Lower leg skin (tissue), 3 donors: ENCODE measurements at regions not wholly inside any gene's neighbourhood (a gene's known extent, or its start where the extent isn't known, plus 50 kb on each side); places are given as distances from the start of the nearest gene placed in this dataset.

Experiments
- CTCF ChIP-seq, 3 donors: fragments of 450-650 bp; IDR thresholded peaks; one replicate each; pipeline ENCODE4 v1.5.1; 2016; ENCODE audit warnings: antibody characterized with exemption in 3 of 3, mild to moderate bottlenecking in 3 of 3, moderate library complexity in 2 of 3
- POLR2A ChIP-seq, 2 donors: fragments of 450-650 bp; IDR thresholded peaks; one replicate each; pipeline ENCODE4 v1.6.1; 2016 to 2017; ENCODE audit warnings: antibody characterized with exemption in 2 of 2, mild to moderate bottlenecking in 1 of 2, moderate library complexity in 1 of 2

- TF ChIP-seq CTCF (IDR thresholded peaks at IDR 0.05) (no peak), POLR2A (IDR thresholded peaks at IDR 0.05) (no peak)
Observed at GRCh38 chr5:103648086-103648485, 85.5 kb upstream of the NUDT12 start.
